ENCODE measurements at regions not wholly inside any gene's neighbourhood (a gene's known extent, or its start where the extent isn't known, plus 50 kb on each side); places are given as distances from the start of the nearest gene placed in this dataset.

- H3K9me3 Mint-ChIP-seq = no peaks in the 10 kb centered on the region
These were observed 318.9 kb downstream of the SEC16B start for GRCh38 chr1:177650947-177651346.

GRCh38 chr1:177648731-177649265 is 321.1 kb downstream of the SEC16B start:
- no peak overlapping the region for H3K27ac Mint-ChIP-seq
- no peaks in the 10 kb centered on the region for H3K4me1 Mint-ChIP-seq (ENCODE audit: low read depth)
- DNase-seq (no peak), ATAC-seq (no peak)
- POLR2A ChIA-PET = no interaction called here
- H3K4me3 Mint-ChIP-seq = no peak overlapping the region
- intact Hi-C loops (cut with micrococcal nuclease) = no loop called here
- CTCF ChIA-PET = no interaction called here
- TF ChIP-seq CTCF (IDR thresholded peaks at IDR 0.05) = no peak
- H3K9me3 Mint-ChIP-seq = no peaks in the 10 kb centered on the region
- no peaks in the 10 kb centered on the region for H3K27me3 Mint-ChIP-seq
- H3K36me3 Mint-ChIP-seq (ENCODE audit: low read depth) = no peaks in the 10 kb centered on the region

More at GRCh38 chr1:177650947-177651346, 318.9 kb downstream of the SEC16B start:
- DNase-seq (no peak), ATAC-seq (no peak)
- ChIA-PET POLR2A (no interaction called here), CTCF (no interaction called here)
- H3K36me3 Mint-ChIP-seq (ENCODE audit: low read depth) = no peaks in the 10 kb centered on the region
- H3K4me3 Mint-ChIP-seq = no peak overlapping the region
- no peak for TF ChIP-seq CTCF (IDR thresholded peaks at IDR 0.05)
- intact Hi-C loops (cut with micrococcal nuclease) = no loop called here
- H3K27me3 Mint-ChIP-seq = no peaks in the 10 kb centered on the region
- no peaks in the 10 kb centered on the region for H3K4me1 Mint-ChIP-seq (ENCODE audit: low read depth)
- no peak overlapping the region for H3K27ac Mint-ChIP-seq

GRCh38 chr1:177648138-177648537 is 321.7 kb downstream of the SEC16B start:
- DNase-seq (no peak), ATAC-seq (no peak)
- Mint-ChIP-seq H3K36me3 (ENCODE audit: low read depth) (no peaks in the 10 kb centered on the region), H3K27ac (no peak overlapping the region), H3K4me3 (no peak overlapping the region), H3K27me3 (no peaks in the 10 kb centered on the region), H3K9me3 (no peaks in the 10 kb centered on the region), H3K4me1 (ENCODE audit: low read depth) (no peaks in the 10 kb centered on the region)
- intact Hi-C loops (cut with micrococcal nuclease) = no loop called here
- TF ChIP-seq CTCF (IDR thresholded peaks at IDR 0.05) = no peak
- POLR2A ChIA-PET = no interaction called here
- CTCF ChIA-PET = no interaction called here

GRCh38 chr1:177646757-177647730 is 322.8 kb downstream of the SEC16B start:
- H3K36me3 Mint-ChIP-seq (ENCODE audit: low read depth) = no peaks in the 10 kb centered on the region
- ChIA-PET POLR2A (no interaction called here), CTCF (no interaction called here)
- H3K27ac Mint-ChIP-seq = no peak overlapping the region
- H3K9me3 Mint-ChIP-seq = no peaks in the 10 kb centered on the region
- DNase-seq (no peak), ATAC-seq (no peak)
- TF ChIP-seq CTCF (IDR thresholded peaks at IDR 0.05) = no peak
- no peaks in the 10 kb centered on the region for H3K4me1 Mint-ChIP-seq (ENCODE audit: low read depth)
- no peaks in the 10 kb centered on the region for H3K27me3 Mint-ChIP-seq
- intact Hi-C loops (cut with micrococcal nuclease) = no loop called here
- no peak overlapping the region for H3K4me3 Mint-ChIP-seq

- ChIA-PET POLR2A (no interaction called here), CTCF (no interaction called here)
- intact Hi-C loops (cut with micrococcal nuclease) = no loop called here
- TF ChIP-seq CTCF (IDR thresholded peaks at IDR 0.05) = no peak
- Mint-ChIP-seq H3K27ac (no peak overlapping the region), H3K27me3 (no peaks in the 10 kb centered on the region), H3K9me3 (peaks cover 1% of the 10 kb centered on the region), H3K4me1 (ENCODE audit: low read depth) (no peaks in the 10 kb centered on the region), H3K36me3 (ENCODE audit: low read depth) (no peaks in the 10 kb centered on the region), H3K4me3 (no peak overlapping the region)
- ATAC-seq (no peak), DNase-seq (no peak)
These were observed 324.2 kb downstream of the SEC16B start for GRCh38 chr1:177645491-177646190.

All from activated CD8-positive, alpha-beta T cell treated with anti-CD3 and anti-CD28 coated beads for 36 hours (primary cell).